HUES64 (cell line): ENCODE measurements at regions not wholly inside any gene's neighbourhood (a gene's known extent, or its start where the extent isn't known, plus 50 kb on each side); places are given as distances from the start of the nearest gene placed in this dataset.
"Not testable (repeated sequence)": the region's sequence is repeated elsewhere in the genome, so short reads cannot be mapped to it uniquely, and the experiment has no call there.

Source experiments
- H3K27ac ChIP-seq: 2 replicates; pipeline ENCODE4 v1.7.0; 2013; ENCODE audit warnings: low read depth, low read length, inconsistent platforms
- H3K27me3 ChIP-seq: 2 replicates; pipeline ENCODE4 v1.6.1; 2013; ENCODE audit warnings: mild to moderate bottlenecking, low read length; ENCODE audit not compliant: insufficient read depth
- H3K36me3 ChIP-seq: 2 replicates; pipeline ENCODE4 v1.6.1; 2013; ENCODE audit warnings: mild to moderate bottlenecking, low read length; ENCODE audit not compliant: insufficient read depth
- H3K4me1 ChIP-seq: 2 replicates; pipeline ENCODE4 v1.6.1; 2013; ENCODE audit warnings: mild to moderate bottlenecking, low read length, moderate library complexity; ENCODE audit not compliant: insufficient read depth
- H3K4me3 ChIP-seq: 2 replicates; pipeline ENCODE4 v1.5.1; 2013; ENCODE audit warnings: mild to moderate bottlenecking, low read length, moderate library complexity
- H3K9ac ChIP-seq: 2 replicates; pipeline ENCODE4 v1.6.1; 2013; ENCODE audit warnings: mild to moderate bottlenecking, low read depth, low read length
- H3K9me3 ChIP-seq: 2 replicates; pipeline ENCODE4 v1.6.1; 2013; ENCODE audit warnings: low read depth, low read length; ENCODE audit not compliant: insufficient read depth
- WGBS: fragments of 150-250, 120-280 bp; methylation state at CpG from one replicate; pipeline ENCODE4 v1.1.7; 2013; ENCODE audit warnings: missing lambda C conversion rate; 5-methylcytosine and 5-hydroxymethylcytosine counted together

GRCh38 chr2:16750175-16750924 lies 84.7 kb upstream of the CYRIA start:
- Histone ChIP-seq H3K27me3 (no peaks in the 10 kb centered on the region), H3K4me1 (no peaks in the 10 kb centered on the region), H3K4me3 (no peak overlapping the region), H3K9me3 (no peaks in the 10 kb centered on the region), H3K9ac (no peak overlapping the region), H3K27ac (no peak overlapping the region), H3K36me3 (no peaks in the 10 kb centered on the region)
- 93% methylated on average over 4 of the region's 4 CpGs for WGBS

- not testable (repeated sequence) for H3K9me3 ChIP-seq, H3K27ac ChIP-seq, H3K4me1 ChIP-seq, H3K9ac ChIP-seq, H3K4me3 ChIP-seq, H3K36me3 ChIP-seq, H3K27me3 ChIP-seq
- WGBS = 89% methylated on average over 1 of the region's 1 CpG
These were observed 83.1 kb upstream of the CYRIA start for GRCh38 chr2:16748511-16749266.

DNA sequence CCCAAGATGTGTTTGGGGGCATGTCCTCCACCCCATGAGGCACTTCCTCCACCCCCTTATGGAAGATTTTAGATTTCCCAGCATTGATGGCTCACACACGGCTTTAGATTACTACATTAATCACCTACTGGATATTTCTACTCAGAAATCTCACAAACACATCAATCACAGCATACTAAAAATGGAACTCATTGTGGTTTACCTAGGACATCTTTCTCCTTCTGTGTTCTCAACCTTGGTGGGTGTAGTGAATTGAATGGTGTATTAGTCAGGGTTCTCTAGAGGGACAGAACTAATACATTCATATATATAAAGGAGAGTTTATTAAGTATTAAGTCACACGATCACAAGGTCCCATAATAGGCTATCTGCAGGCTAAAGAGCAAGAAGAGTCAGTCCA lies 82.1 kb upstream of the CYRIA start:
- WGBS = 92% methylated on average over 2 of the region's 2 CpGs
- Histone ChIP-seq H3K9me3 (no peaks in the 10 kb centered on the region), H3K9ac (no peak overlapping the region), H3K27me3 (no peaks in the 10 kb centered on the region), H3K4me1 (no peaks in the 10 kb centered on the region), H3K27ac (no peak overlapping the region), H3K36me3 (no peaks in the 10 kb centered on the region), H3K4me3 (no peak overlapping the region)

- H3K36me3 ChIP-seq = no peaks in the 10 kb centered on the region
- no peak overlapping the region for H3K4me3 ChIP-seq
- H3K9ac ChIP-seq = no peak overlapping the region
- no peaks in the 10 kb centered on the region for H3K4me1 ChIP-seq
- H3K27me3 ChIP-seq = no peaks in the 10 kb centered on the region
- no peaks in the 10 kb centered on the region for H3K9me3 ChIP-seq
- H3K27ac ChIP-seq = no peak overlapping the region
- WGBS = 93% methylated on average over 5 of the region's 5 CpGs
These were observed 81.6 kb upstream of the CYRIA start for GRCh38 chr2:16747257-16747656.

DNA sequence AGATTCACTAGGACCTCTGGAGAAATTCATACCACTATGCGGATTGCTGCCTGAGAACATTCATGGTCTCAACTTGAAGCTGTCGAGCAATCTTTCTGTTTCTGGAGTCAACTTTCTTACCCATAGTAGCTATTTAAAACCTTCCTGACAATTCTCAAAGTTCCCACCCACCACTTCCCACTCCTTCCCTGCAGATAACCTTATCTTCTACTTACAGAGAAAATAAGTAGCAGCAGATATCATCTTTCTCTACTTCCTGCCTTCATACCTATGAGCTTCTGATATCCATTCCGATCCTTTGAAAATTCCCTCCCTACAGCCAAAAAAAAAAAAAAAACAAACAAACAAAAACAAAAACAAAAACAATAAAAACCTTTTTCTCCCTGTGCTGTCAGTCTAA lies 81.2 kb upstream of the CYRIA start:
- Histone ChIP-seq H3K4me1 (no peaks in the 10 kb centered on the region), H3K4me3 (no peak overlapping the region), H3K9me3 (no peaks in the 10 kb centered on the region), H3K36me3 (no peaks in the 10 kb centered on the region), H3K27ac (no peak overlapping the region), H3K27me3 (no peaks in the 10 kb centered on the region), H3K9ac (no peak overlapping the region)
- 88% methylated on average over 3 of the region's 3 CpGs for WGBS

DNA sequence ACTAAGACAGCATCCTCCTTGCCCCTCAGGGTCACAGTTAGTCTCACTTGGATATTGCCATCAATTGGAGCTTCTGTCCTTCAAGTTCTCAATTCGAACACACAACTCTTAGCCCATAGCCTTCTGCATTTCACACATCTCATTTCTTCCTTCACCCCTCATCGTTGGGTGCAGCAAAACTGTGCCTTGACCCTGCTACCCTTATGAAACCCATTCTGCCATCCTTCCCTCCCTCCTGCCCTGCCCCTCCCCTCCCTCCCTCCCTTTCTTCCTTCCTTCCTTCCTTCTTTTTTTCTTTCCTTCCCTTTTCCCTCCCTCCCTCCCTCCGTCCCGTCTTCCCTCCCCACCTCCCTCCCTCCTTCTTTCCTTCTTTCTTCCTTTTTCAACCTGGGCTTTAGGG lies 80.7 kb upstream of the CYRIA start:
- Histone ChIP-seq H3K9ac (no peak overlapping the region), H3K27ac (no peak overlapping the region), H3K4me3 (no peak overlapping the region), H3K9me3 (no peaks in the 10 kb centered on the region), H3K36me3 (no peaks in the 10 kb centered on the region), H3K27me3 (no peaks in the 10 kb centered on the region), H3K4me1 (no peaks in the 10 kb centered on the region)
- 92% methylated on average over 4 of the region's 4 CpGs for WGBS

- Histone ChIP-seq H3K27me3 (no peaks in the 10 kb centered on the region), H3K9me3 (no peaks in the 10 kb centered on the region), H3K27ac (no peak overlapping the region), H3K4me1 (no peaks in the 10 kb centered on the region), H3K4me3 (no peak overlapping the region), H3K36me3 (no peaks in the 10 kb centered on the region), H3K9ac (no peak overlapping the region)
- 86% methylated on average over 5 of the region's 5 CpGs for WGBS
These were observed 79.8 kb upstream of the CYRIA start for GRCh38 chr2:16745466-16745865.

- Histone ChIP-seq H3K9ac (no peak overlapping the region), H3K4me3 (no peak overlapping the region), H3K27ac (no peak overlapping the region), H3K9me3 (no peaks in the 10 kb centered on the region), H3K4me1 (no peaks in the 10 kb centered on the region), H3K36me3 (no peaks in the 10 kb centered on the region), H3K27me3 (no peaks in the 10 kb centered on the region)
These were observed 78.9 kb upstream of the CYRIA start for GRCh38 chr2:16744521-16744920.

GRCh38 chr2:16742026-16742425 lies 76.4 kb upstream of the CYRIA start:
- WGBS = 93% methylated on average over 1 of the region's 1 CpG
- Histone ChIP-seq H3K9me3 (no peaks in the 10 kb centered on the region), H3K4me1 (no peaks in the 10 kb centered on the region), H3K4me3 (no peak overlapping the region), H3K27ac (no peak overlapping the region), H3K9ac (no peak overlapping the region), H3K27me3 (no peaks in the 10 kb centered on the region), H3K36me3 (no peaks in the 10 kb centered on the region)

DNA sequence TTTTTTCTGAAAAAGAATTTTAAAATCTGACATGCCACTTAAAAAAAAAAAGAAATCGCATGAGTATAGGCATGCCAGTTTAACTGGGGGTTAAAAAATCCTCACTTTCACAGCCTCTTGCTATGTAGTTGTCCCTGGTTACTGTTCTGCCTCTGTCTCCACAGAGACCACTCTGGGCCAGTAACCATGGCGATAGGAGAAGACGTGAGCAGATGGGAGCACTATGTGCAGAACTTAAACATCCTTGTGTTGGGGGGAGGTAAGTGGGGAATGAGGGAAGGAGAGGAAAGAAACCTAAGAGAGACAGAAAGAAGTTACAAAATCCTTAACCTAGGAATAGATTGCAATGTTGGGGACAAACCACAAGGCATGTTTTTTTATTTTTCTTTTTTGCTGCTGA lies 75.9 kb upstream of the CYRIA start:
- Histone ChIP-seq H3K36me3 (no peaks in the 10 kb centered on the region), H3K4me3 (no peak overlapping the region), H3K27ac (no peak overlapping the region), H3K9me3 (no peaks in the 10 kb centered on the region), H3K4me1 (no peaks in the 10 kb centered on the region), H3K9ac (no peak overlapping the region), H3K27me3 (no peaks in the 10 kb centered on the region)
- WGBS = 92% methylated on average over 3 of the region's 3 CpGs

DNA sequence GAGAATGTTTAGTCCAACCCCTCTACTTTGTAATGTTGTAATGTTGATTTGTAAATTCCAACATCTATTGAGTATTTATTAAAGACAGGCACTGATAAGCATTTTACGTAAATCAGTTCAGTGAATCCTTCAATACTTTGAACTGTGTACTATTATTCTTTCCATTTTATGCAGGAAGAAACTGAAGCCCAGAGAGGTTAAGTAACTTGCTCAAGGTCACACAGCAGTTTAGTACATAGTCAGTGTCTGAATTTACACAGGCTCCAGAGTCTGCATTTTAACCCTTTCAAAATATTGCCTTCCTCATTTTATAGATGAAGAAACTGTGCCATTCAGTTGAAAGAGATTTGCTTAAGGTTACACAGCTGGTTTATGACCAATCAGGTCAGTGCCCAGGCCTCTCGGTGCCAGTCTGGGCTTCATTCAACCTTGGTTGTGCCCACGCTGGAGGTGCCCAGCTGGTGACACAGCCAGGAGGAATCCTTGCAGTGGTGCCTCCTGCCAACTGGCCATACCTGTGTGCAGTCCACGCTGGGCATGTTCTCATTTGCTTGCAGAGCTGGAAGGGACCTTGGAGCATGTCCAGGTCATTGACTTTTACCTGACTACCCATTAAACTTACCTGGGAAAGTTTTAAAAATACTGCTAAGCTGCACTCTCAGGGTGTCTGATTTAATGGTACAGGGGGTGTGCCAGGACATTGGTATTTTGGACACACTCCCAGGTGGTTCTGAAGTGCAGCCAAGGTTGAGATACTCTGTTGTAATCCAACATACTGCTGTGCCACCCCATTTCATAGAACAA lies 74.3 kb upstream of the CYRIA start:
- no peak overlapping the region for H3K9ac ChIP-seq
- H3K27ac ChIP-seq = no peak overlapping the region
- 92% methylated on average over 4 of the region's 4 CpGs for WGBS
- no peaks in the 10 kb centered on the region for H3K36me3 ChIP-seq
- no peaks in the 10 kb centered on the region for H3K4me1 ChIP-seq
- no peaks in the 10 kb centered on the region for H3K27me3 ChIP-seq
- no peaks in the 10 kb centered on the region for H3K9me3 ChIP-seq
- H3K4me3 ChIP-seq = no peak overlapping the region
